T-cell (primary cell): ENCODE measurements at regions not wholly inside any gene's neighbourhood (a gene's known extent, or its start where the extent isn't known, plus 50 kb on each side); places are given as distances from the start of the nearest gene placed in this dataset.

Experiments
- ATAC-seq, 4 experiments: fragments of 200-7000 bp in 3 of 4; fragments of 150-1000 bp in 1 of 4; cut with Tn5 transposase; replicated peaks in 1 of 4; 1 replicate in 3 of 4; 2 replicates in 1 of 4; pipeline ENCODE4 v1.10.0; 2021; ENCODE audit warnings: moderate library complexity in 3 of 4, mild to moderate bottlenecking in 2 of 4, moderate number of reproducible peaks in 1 of 4
- CTCF ChIA-PET, 2 donors: fragments of 300-600 bp; sonication (Branson Sonifier 250); formaldehyde crosslinking; loops; one replicate each; lab custom pipeline; 2022; ENCODE audit warnings: antibody characterized with exemption in 2 of 2; lab: Charles Lee
- POLR2A ChIA-PET, 2 donors: fragments of 300-600 bp; sonication (Branson Sonifier 250); formaldehyde crosslinking; loops; one replicate each; lab custom pipeline; 2022; ENCODE audit warnings: antibody characterized with exemption in 2 of 2; lab: Charles Lee
- DNase-seq, 35 experiments: peaks; one replicate each; pipeline versions ENCODE4 v3.0.0 to v3.0.0-alpha.2; 2013 to 2023
- H3K27ac ChIP-seq: one replicate; pipeline ENCODE4 v1.5.1; 2013; ENCODE audit warnings: low read length
- H3K27me3 ChIP-seq, 2 experiments: replicated peaks in 1 of 2; 1 replicate in 1 of 2; 2 replicates in 1 of 2; pipeline versions ENCODE4 v1.6.1 to v1.7.0; 2013; ENCODE audit warnings: low read length in 1 of 2, mixed read lengths in 1 of 2; ENCODE audit not compliant: control insufficient read depth in 2 of 2, insufficient read depth in 2 of 2; ENCODE audit errors: extremely low read depth in 1 of 2
- H3K36me3 ChIP-seq, 2 donors: 1 replicate in 1 of 2; 2 replicates in 1 of 2; pipeline versions ENCODE4 v1.6.1 to v1.7.0; 2013; ENCODE audit warnings: low read length in 1 of 2; ENCODE audit not compliant: control insufficient read depth in 2 of 2, insufficient read depth in 1 of 2; ENCODE audit errors: extremely low read depth in 1 of 2
- H3K4me1 ChIP-seq, 2 experiments: 1 replicate in 1 of 2; 2 replicates in 1 of 2; pipeline versions ENCODE4 v1.6.1 to v1.7.0; 2013; ENCODE audit warnings: low read length in 2 of 2, mixed read lengths in 1 of 2; ENCODE audit not compliant: insufficient read depth in 2 of 2, control insufficient read depth in 1 of 2; ENCODE audit errors: extremely low read depth in 1 of 2
- H3K4me3 ChIP-seq, 2 donors: 1 replicate in 1 of 2; 2 replicates in 1 of 2; pipeline versions ENCODE4 v1.5.1 to v1.7.0; 2013; ENCODE audit warnings: mild to moderate bottlenecking in 2 of 2, low read length in 1 of 2, moderate library complexity in 1 of 2; ENCODE audit not compliant: control insufficient read depth in 1 of 2; ENCODE audit errors: extremely low read depth in 1 of 2
- H3K9me3 ChIP-seq: 2 replicates; pipeline ENCODE4 v1.7.0; 2013
- H3K27ac Mint-ChIP-seq, 2 donors: one replicate each; pipeline ENCODE4 v1.8.0; 2020 to 2021; ENCODE audit warnings: mild to moderate bottlenecking in 2 of 2, mixed read lengths in 2 of 2
- H3K27me3 Mint-ChIP-seq, 2 donors: one replicate each; pipeline ENCODE4 v1.8.0; 2021 to 2022; ENCODE audit warnings: mixed read lengths in 2 of 2
- H3K36me3 Mint-ChIP-seq: one replicate; pipeline ENCODE4 v1.8.0; 2021; ENCODE audit warnings: mixed read lengths
- H3K4me1 Mint-ChIP-seq, 3 donors: one replicate each; pipeline ENCODE4 v1.8.0; 2020 to 2022; ENCODE audit warnings: mixed read lengths in 3 of 3, mild to moderate bottlenecking in 1 of 3
- H3K4me3 Mint-ChIP-seq, 3 donors: one replicate each; pipeline ENCODE4 v1.8.0; 2020 to 2022; ENCODE audit warnings: mild to moderate bottlenecking in 3 of 3, mixed read lengths in 3 of 3, moderate library complexity in 3 of 3
- H3K9me3 Mint-ChIP-seq, 3 donors: one replicate each; pipeline ENCODE4 v1.8.0; 2020 to 2022; ENCODE audit warnings: mixed read lengths in 3 of 3
- WGBS: methylation state at CpG from one replicate; pipeline ENCODE4 v1.1.5; 2013; ENCODE audit warnings: missing lambda C conversion rate; ENCODE audit not compliant: insufficient coverage; 5-methylcytosine and 5-hydroxymethylcytosine counted together

GRCh38 chr18:70411876-70412435, 123.1 kb downstream of the SOCS6 start:
- ATAC-seq (no peak), DNase-seq (no peak)
- WGBS: 85% methylated on average over 4 of the region's 6 CpGs
- H3K27me3 ChIP-seq: peaks cover 0 to 4% of the 10 kb centered on the region in 2 experiments
- CTCF ChIA-PET: no interaction called here
- no peak overlapping the region for H3K4me3 ChIP-seq
- no peaks in the 10 kb centered on the region for H3K4me1 ChIP-seq
- Mint-ChIP-seq H3K27me3 (peaks cover 4 to 7% of the 10 kb centered on the region in 2 donors), H3K36me3 (no peaks in the 10 kb centered on the region), H3K4me3 (no peak overlapping the region), H3K9me3 (no peaks in the 10 kb centered on the region), H3K27ac (no peak overlapping the region), H3K4me1 (no peaks in the 10 kb centered on the region)
- H3K9me3 ChIP-seq: no peaks in the 10 kb centered on the region
- H3K36me3 ChIP-seq: no peaks in the 10 kb centered on the region
- POLR2A ChIA-PET: no interaction called here
- H3K27ac ChIP-seq: no peak overlapping the region

- H3K4me3 ChIP-seq: no peak overlapping the region
- peaks cover 4 to 7% of the 10 kb centered on the region in 2 donors for H3K27me3 Mint-ChIP-seq
- H3K27me3 ChIP-seq: peaks cover 0 to 4% of the 10 kb centered on the region in 2 experiments
- POLR2A ChIA-PET: no interaction called here
- no peak overlapping the region for H3K4me3 Mint-ChIP-seq
- no peak overlapping the region for H3K27ac Mint-ChIP-seq
- no peak for ATAC-seq
- H3K9me3 ChIP-seq: no peaks in the 10 kb centered on the region
- no peaks in the 10 kb centered on the region for H3K9me3 Mint-ChIP-seq
- no peaks in the 10 kb centered on the region for H3K4me1 ChIP-seq
- no peaks in the 10 kb centered on the region for H3K36me3 Mint-ChIP-seq
- H3K36me3 ChIP-seq: no peaks in the 10 kb centered on the region
- CTCF ChIA-PET: no interaction called here
- 44% methylated on average over 1 of the region's 2 CpGs for WGBS
- H3K27ac ChIP-seq: no peak overlapping the region
- no peak for DNase-seq
- no peaks in the 10 kb centered on the region for H3K4me1 Mint-ChIP-seq
Measured at GRCh38 chr18:70411307-70411706, 122.5 kb downstream of the SOCS6 start.

- Mint-ChIP-seq H3K27me3 (peaks cover 0 to 3% of the 10 kb centered on the region in 2 donors), H3K4me1 (no peaks in the 10 kb centered on the region), H3K4me3 (no peak overlapping the region), H3K36me3 (no peaks in the 10 kb centered on the region), H3K27ac (no peak overlapping the region), H3K9me3 (no peaks in the 10 kb centered on the region)
- POLR2A ChIA-PET: no interaction called here
- no peaks in the 10 kb centered on the region for H3K9me3 ChIP-seq
- 44% methylated on average over 2 of the region's 3 CpGs for WGBS
- peaks cover 0 to 3% of the 10 kb centered on the region in 2 experiments for H3K27me3 ChIP-seq
- no peak overlapping the region for H3K27ac ChIP-seq
- H3K36me3 ChIP-seq: no peaks in the 10 kb centered on the region
- CTCF ChIA-PET: interaction anchor here in 1 of 2 donors (0.6 kb wide), 2 partner anchors 10 to 25 kb away, joined by 5 to 6 read pairs; no protein-coding TSS in a partner anchor
- H3K4me1 ChIP-seq: no peaks in the 10 kb centered on the region
- ATAC-seq (no peak), DNase-seq (no peak)
- H3K4me3 ChIP-seq: no peak overlapping the region
Measured at GRCh38 chr18:70405052-70405451, 116.2 kb downstream of the SOCS6 start.

GRCh38 chr18:70400476-70400875, 111.6 kb downstream of the SOCS6 start:
- H3K27ac ChIP-seq: no peak overlapping the region
- H3K36me3 ChIP-seq: no peaks in the 10 kb centered on the region
- DNase-seq (no peak), ATAC-seq (no peak)
- ChIA-PET POLR2A (no interaction called here), CTCF (interaction anchor here in 1 of 2 donors (0.5 kb wide), 1 partner anchor 1886 kb away, joined by 3 read pairs; no protein-coding TSS in a partner anchor)
- H3K27me3 Mint-ChIP-seq: no peaks in the 10 kb centered on the region
- no peaks in the 10 kb centered on the region for H3K9me3 Mint-ChIP-seq
- H3K9me3 ChIP-seq: no peaks in the 10 kb centered on the region
- H3K36me3 Mint-ChIP-seq: no peaks in the 10 kb centered on the region
- H3K27ac Mint-ChIP-seq: no peak overlapping the region
- 80% methylated on average over 1 of the region's 6 CpGs for WGBS
- no peaks in the 10 kb centered on the region for H3K4me1 ChIP-seq
- H3K27me3 ChIP-seq: peaks cover 0 to 3% of the 10 kb centered on the region in 2 experiments
- H3K4me3 ChIP-seq: no peak overlapping the region
- H3K4me3 Mint-ChIP-seq: no peak overlapping the region
- no peaks in the 10 kb centered on the region for H3K4me1 Mint-ChIP-seq

GRCh38 chr18:70398076-70398475, 109.2 kb downstream of the SOCS6 start:
- DNase-seq (no peak), ATAC-seq (no peak)
- ChIA-PET POLR2A (no interaction called here), CTCF (interaction anchor here in 1 of 2 donors (0.7 kb wide), 1 partner anchor 26 kb away, joined by 3 read pairs; no protein-coding TSS in a partner anchor)
- Mint-ChIP-seq H3K36me3 (no peaks in the 10 kb centered on the region), H3K4me1 (no peaks in the 10 kb centered on the region), H3K27me3 (no peaks in the 10 kb centered on the region), H3K9me3 (no peaks in the 10 kb centered on the region), H3K27ac (no peak overlapping the region), H3K4me3 (no peak overlapping the region)
- no peak overlapping the region for H3K4me3 ChIP-seq
- no peaks in the 10 kb centered on the region for H3K9me3 ChIP-seq
- H3K27me3 ChIP-seq: peaks cover 0 to 3% of the 10 kb centered on the region in 2 experiments
- WGBS: no CpG with 5 or more reads among the region's 1 CpG
- no peak overlapping the region for H3K27ac ChIP-seq
- no peaks in the 10 kb centered on the region for H3K4me1 ChIP-seq
- no peaks in the 10 kb centered on the region for H3K36me3 ChIP-seq

GRCh38 chr18:70397259-70397925, 108.5 kb downstream of the SOCS6 start:
- no peaks in the 10 kb centered on the region for H3K9me3 Mint-ChIP-seq
- DNase-seq (no peak), ATAC-seq (no peak)
- H3K36me3 Mint-ChIP-seq: no peaks in the 10 kb centered on the region
- POLR2A ChIA-PET: no interaction called here
- Histone ChIP-seq H3K27me3 (peaks cover 0 to 3% of the 10 kb centered on the region in 2 experiments), H3K9me3 (no peaks in the 10 kb centered on the region), H3K4me3 (no peak overlapping the region), H3K27ac (no peak overlapping the region), H3K4me1 (no peaks in the 10 kb centered on the region), H3K36me3 (no peaks in the 10 kb centered on the region)
- H3K27ac Mint-ChIP-seq: no peak overlapping the region
- no peaks in the 10 kb centered on the region for H3K4me1 Mint-ChIP-seq
- H3K4me3 Mint-ChIP-seq: no peak overlapping the region
- CTCF ChIA-PET: interaction anchor here in 1 of 2 donors (0.7 kb wide), 1 partner anchor 26 kb away, joined by 3 read pairs; no protein-coding TSS in a partner anchor
- peaks cover 0 to 4% of the 10 kb centered on the region in 2 donors for H3K27me3 Mint-ChIP-seq
- 60% methylated on average over 2 of the region's 5 CpGs for WGBS
